GM21717 (cell line): ENCODE measurements at regions not wholly inside any gene's neighbourhood (a gene's known extent, or its start where the extent isn't known, plus 50 kb on each side); places are given as distances from the start of the nearest gene placed in this dataset.

Experiments used
- ATAC-seq: cut with Tn5 transposase; IDR thresholded peaks from one replicate; pipeline ENCODE4 v1.9.1; 2021; ENCODE audit warnings: mild to moderate bottlenecking, moderate library complexity; ENCODE audit not compliant: unreplicated experiment

DNA sequence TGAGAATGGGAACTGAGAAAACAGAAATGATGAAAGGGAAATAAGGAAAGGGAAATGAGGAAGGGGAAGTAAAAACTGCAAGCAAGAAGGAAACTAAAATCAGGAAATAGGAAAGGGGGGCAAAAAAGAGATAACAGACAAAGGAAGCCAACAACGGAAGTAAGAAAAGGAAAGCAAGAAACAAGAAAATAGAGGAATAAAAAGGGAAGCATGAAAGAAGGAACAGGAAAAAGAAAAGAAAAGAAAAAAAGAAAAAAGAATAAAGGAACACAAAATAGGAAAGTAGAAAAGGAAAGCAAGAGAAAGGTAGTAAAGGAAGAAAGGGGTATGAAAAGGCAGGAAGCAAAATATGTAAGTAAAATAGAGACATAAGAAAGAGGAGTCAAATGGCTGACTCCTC, 241.2 kb upstream of the NCKAP5 start:
- ATAC-seq = no peak

- ATAC-seq = no peak
Observed at GRCh38 chr2:133810559-133810958, 242.3 kb upstream of the NCKAP5 start.

DNA sequence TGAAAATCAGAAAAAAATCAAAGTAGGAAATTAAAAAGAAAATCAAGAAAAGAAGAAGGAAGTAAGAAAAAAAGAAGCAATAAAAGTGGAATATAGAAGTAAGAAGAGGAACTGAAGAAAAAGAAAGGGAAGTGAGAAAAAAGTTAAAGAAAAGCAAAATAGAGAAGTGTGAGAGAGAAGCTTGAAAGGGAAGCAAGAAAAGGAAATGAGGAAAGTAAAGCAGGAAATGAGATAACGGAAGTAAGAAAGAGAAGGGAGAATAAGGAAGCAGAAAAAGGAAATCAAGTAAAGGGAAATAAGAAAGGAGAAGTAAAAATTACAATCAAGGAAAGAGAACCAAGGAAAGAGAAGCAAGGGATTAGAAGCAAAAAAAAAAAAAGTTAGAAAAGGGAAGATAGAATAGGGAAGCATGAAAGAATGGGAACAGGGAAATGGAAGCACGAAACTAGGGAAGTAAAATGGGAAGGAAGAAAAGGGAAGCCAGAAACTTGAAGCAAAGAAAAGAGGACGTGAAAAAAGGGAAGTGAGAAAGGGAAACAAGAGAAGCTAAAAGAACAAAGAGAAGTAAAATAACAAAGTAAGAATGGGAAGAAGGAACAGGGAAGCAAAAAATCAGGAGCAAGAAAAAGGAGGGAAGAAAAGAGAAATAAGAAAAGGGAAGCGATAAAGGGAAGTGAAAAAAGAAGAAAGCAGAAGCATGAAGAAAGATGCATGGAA, 243.3 kb upstream of the NCKAP5 start:
- ATAC-seq = no peak

DNA sequence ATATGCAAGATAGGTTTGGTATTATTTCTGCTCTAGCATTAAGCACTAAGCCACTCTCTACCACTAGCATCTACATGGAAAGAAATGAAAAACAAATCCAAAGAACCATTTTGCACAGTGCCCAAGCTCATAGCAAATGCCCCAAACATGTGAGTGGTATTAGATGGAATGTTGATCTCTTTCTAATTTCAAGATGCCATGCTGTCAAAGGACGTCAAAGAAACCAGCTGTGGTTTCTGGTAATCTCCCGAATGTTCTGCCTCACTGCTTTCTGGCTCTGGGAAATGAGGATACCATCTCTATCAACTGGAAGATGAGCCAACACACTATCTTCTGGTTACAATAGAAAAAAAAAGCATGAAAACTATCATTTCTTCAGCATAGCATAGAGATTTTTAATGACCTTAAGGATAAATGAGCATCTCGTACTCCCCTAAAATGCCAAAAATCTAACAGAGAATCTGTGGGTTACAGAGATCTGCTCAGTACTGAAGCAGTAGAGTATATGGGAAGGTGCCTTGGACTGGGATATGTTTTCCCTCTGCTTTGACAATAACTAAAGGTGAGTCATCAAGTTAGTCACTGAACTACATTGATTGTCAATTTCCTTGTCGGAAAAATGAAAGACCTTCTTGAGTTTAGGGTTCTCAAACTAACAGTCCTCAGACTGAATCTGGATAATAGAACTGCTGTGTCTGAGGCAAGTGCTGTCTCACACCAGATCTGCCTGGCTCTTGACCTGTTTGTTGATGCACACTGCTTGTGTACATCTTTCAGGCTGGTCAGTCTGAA, 244.8 kb upstream of the NCKAP5 start:
- no peak for ATAC-seq

DNA sequence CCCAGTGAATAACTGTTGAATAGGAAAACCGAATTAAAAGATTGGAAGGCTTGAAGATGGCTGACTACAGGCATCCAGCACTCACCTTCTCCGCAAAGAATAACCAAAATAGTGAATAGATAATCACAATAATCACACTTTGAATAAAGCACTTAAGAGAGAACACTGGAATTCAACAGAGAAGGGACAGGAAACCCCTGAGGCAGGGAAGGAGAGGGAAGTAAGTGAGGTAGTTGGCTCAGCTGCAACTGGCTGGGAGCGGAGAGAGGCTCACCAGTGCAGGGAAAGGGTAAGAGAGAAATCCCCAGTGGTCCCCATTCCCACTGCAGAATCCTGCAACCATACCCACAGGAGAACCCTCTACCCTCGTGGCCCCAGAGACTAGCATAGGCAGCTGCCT, 246.6 kb upstream of the NCKAP5 start:
- ATAC-seq = no peak

DNA sequence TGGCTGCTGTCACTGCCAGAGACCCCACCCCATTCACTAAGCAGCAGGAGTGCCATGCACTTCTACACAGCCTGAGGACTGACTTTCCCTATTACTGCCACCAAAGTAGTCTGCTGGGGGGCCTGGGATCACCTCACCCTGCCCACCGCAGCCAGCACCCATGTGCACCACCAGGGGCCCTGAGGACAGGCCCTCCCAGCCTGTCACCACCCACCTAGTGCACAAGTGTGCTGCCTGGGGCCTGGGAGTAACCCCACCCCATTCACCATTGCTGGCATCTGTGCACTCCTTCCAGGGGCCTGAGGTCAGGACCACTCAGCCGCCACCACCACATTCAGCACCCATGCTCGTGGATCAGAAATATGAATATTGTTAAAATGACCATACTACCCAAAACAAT, 247.8 kb upstream of the NCKAP5 start:
- no peak for ATAC-seq

DNA sequence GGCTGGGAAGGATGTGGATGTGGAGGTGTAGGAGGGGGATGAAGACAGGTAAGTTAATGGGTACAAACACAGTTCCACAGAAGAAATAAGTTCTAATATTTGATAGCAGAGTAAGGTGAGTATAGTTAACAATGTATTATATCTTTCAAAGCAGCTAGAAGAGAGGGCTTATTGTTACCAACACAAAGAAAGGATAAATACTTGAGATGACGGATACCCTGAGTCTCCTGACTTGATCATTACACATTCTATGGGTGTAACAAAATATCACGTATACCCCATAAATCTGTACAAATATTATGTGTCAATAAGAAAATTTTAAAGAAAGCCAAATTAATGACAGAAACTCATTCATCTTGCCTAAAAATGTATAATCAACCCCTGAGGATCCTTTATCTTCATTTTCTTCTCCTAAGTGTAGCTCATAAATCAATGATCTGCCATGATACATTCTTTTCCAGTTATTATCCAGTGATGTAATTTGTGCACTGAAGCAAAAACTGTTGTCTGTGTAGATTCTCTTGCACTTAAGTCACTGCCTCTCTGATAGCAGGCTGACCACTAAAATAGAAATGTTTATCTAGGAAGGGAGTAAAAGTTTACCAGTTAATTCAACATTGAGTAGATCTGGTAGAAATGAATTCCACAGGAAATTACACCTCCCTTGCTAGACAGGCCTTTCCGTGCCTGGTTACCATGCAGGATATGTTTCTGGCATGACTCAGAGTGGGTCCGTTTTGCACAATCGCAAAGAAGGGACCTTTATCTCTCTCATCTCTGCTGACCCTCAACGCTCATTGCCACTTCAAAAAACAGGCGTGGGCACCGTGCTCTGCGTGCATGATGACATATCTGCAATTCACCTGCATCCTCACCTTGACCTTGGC, 249.7 kb upstream of the NCKAP5 start:
- ATAC-seq = no peak

GRCh38 chr2:133818661-133819060, 250.4 kb upstream of the NCKAP5 start:
- no peak for ATAC-seq

DNA sequence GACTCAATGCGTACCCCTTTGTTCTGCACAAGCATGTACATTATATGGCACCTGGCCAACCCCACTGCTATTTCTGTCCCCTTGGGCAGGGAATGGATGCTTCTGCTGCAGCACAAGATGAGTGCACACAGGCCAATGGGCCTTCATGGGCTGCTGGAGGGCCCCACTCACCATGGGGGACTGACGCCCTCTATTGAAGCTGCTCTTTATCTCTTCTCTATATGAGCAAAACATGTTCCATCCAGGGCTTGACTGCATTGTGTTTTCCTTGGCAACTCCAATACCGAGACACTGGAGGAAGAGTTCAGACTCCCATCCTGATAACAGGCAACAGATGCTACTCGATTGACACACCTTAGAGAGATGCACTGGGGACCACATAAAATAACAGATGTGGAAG, 251.6 kb upstream of the NCKAP5 start:
- ATAC-seq = no peak

- ATAC-seq = no peak
Observed at GRCh38 chr2:133821107-133821760, 253.0 kb upstream of the NCKAP5 start.

- ATAC-seq = no peak
Observed at GRCh38 chr2:133822517-133823225, 254.4 kb upstream of the NCKAP5 start.

DNA sequence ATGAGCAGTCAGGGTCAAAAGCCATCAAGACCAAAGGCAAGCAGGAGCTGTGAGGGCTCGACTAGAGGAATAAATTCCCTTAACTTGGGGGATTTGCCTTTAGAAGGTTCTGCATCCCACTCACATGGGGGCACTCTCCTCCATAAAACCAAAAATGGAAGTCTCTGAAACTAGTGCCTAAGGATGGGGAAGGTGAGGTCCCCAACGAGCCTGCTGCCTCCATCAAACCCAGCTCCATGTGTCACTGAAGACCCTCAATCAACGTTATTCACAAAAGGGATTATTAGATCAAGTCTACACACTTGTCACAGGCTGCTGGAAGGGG, 254.9 kb upstream of the NCKAP5 start:
- ATAC-seq = no peak

GRCh38 chr2:133824869-133825268, 256.6 kb upstream of the NCKAP5 start:
- no peak for ATAC-seq

GRCh38 chr2:133825778-133826177, 257.5 kb upstream of the NCKAP5 start:
- no peak for ATAC-seq

- no peak for ATAC-seq
Observed at GRCh38 chr2:133828913-133829312, 260.6 kb upstream of the NCKAP5 start.

DNA sequence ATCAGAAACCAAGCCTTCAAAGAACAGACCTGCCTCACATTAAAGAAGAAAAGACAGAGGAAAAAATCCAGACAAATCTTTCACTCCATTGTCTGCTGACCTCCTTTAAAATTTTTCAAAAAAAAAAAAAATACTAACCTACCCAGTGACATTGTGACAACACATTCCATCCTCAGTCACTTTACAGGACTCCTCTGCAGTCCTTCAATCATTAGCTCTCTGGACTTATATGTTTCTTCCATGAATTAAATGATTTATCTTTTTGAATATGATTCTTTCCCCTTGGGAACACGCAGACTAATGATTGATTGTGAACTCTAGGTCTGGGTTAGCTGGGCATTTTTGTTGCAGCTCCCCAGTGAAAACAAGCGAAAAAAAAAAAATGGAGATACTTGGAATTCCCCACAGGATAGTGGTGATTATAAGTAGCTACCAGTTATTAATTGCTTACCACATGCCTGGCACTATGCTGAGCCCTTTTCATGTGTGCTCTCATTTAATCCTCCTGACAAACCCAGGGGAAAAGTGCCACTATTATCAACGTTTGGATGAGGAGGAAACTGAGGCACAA, 261.3 kb upstream of the NCKAP5 start:
- no peak for ATAC-seq

- ATAC-seq = no peak
Observed at GRCh38 chr2:133833746-133834145, 265.5 kb upstream of the NCKAP5 start.

DNA sequence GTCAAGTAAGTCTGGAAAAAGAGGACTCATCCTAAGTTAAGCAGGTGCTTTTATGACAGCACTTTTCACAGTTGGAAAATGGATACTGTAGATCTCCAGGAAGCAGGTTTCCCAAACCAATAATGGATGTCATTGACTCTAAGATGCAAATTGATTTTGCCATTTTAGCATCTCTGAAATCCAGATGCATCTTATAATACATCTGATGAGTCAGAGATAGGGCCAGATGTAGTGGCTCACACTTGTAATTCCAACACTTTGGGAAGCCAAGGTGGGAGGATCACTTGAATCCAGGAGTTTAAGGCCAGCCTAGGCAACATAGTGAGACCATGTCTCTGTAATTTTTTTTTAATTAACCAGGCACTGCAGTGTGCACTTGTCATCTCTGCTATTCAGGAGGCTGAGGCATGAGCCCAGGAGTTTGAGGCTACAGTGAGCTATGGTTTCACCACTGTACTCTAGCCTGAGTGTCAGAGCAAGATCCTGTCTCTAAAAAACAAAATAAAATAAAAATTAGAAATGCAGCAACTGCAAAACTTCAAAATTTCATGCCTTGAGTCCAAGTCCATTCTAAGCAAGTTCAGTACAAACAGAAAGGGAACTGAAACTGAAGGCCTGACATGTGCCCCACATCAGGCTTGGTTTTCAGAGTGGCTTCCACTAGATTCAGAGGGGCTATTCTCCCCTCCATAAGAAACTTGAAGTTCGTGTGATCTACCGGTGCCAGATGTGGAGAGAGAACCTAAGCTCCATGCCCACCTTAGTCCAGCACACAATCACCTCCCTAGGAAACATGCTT, 267.8 kb upstream of the NCKAP5 start:
- ATAC-seq = no peak

GRCh38 chr2:133836691-133837345, 268.6 kb upstream of the NCKAP5 start:
- ATAC-seq = no peak
